ENCODE measurements at regions not wholly inside any gene's neighbourhood (a gene's known extent, or its start where the extent isn't known, plus 50 kb on each side); places are given as distances from the start of the nearest gene placed in this dataset.
"Not testable (repeated sequence)": the region's sequence is repeated elsewhere in the genome, so short reads cannot be mapped to it uniquely, and the experiment has no call there.

GRCh38 chr1:146326863-146327262 is 98.0 kb upstream of the NOTCH2NLA start:
- DNase-seq (ENCODE audit: low read depth, low spot score), result not testable (repeated sequence)

- DNase-seq (ENCODE audit: low read depth, low spot score), result not testable (repeated sequence)
These were observed 95.6 kb upstream of the NOTCH2NLA start for GRCh38 chr1:146324463-146324862.

GRCh38 chr1:146323302-146323701 is 94.5 kb upstream of the NOTCH2NLA start:
- not testable (repeated sequence) for DNase-seq (ENCODE audit: low read depth, low spot score)

- DNase-seq (ENCODE audit: low read depth, low spot score), result not testable (repeated sequence)
These were observed 94.1 kb upstream of the NOTCH2NLA start for GRCh38 chr1:146322893-146323292.

- DNase-seq (ENCODE audit: low read depth, low spot score), result not testable (repeated sequence)
These were observed 89.9 kb upstream of the NOTCH2NLA start for GRCh38 chr1:146318715-146319114.

GRCh38 chr1:146317785-146318184 is 89.0 kb upstream of the NOTCH2NLA start:
- not testable (repeated sequence) for DNase-seq (ENCODE audit: low read depth, low spot score)

- not testable (repeated sequence) for DNase-seq (ENCODE audit: low read depth, low spot score)
These were observed 85.8 kb upstream of the NOTCH2NLA start for GRCh38 chr1:146314449-146315246.

- DNase-seq (ENCODE audit: low read depth, low spot score), result not testable (repeated sequence)
These were observed 81.8 kb upstream of the NOTCH2NLA start for GRCh38 chr1:146310579-146310978.

GRCh38 chr1:146309427-146309826 is 80.6 kb upstream of the NOTCH2NLA start:
- not testable (repeated sequence) for DNase-seq (ENCODE audit: low read depth, low spot score)

GRCh38 chr1:146308892-146309291 is 80.1 kb upstream of the NOTCH2NLA start:
- DNase-seq (ENCODE audit: low read depth, low spot score), result not testable (repeated sequence)

GRCh38 chr1:146308152-146308551 is 79.3 kb upstream of the NOTCH2NLA start:
- DNase-seq (ENCODE audit: low read depth, low spot score), result not testable (repeated sequence)

GRCh38 chr1:146307632-146308031 is 78.8 kb upstream of the NOTCH2NLA start:
- not testable (repeated sequence) for DNase-seq (ENCODE audit: low read depth, low spot score)

GRCh38 chr1:146306651-146307050 is 77.8 kb upstream of the NOTCH2NLA start:
- not testable (repeated sequence) for DNase-seq (ENCODE audit: low read depth, low spot score)

GRCh38 chr1:146305442-146305841 is 76.6 kb upstream of the NOTCH2NLA start:
- DNase-seq (ENCODE audit: low read depth, low spot score), result not testable (repeated sequence)

GRCh38 chr1:146298575-146298897 is 69.7 kb upstream of the NOTCH2NLA start:
- not testable (repeated sequence) for DNase-seq (ENCODE audit: low read depth, low spot score)

- DNase-seq (ENCODE audit: low read depth, low spot score), result not testable (repeated sequence)
These were observed 69.2 kb upstream of the NOTCH2NLA start for GRCh38 chr1:146297781-146298574.

- not testable (repeated sequence) for DNase-seq (ENCODE audit: low read depth, low spot score)
These were observed 64.4 kb upstream of the NOTCH2NLA start for GRCh38 chr1:146292940-146293936.

- DNase-seq (ENCODE audit: low read depth, low spot score), result not testable (repeated sequence)
These were observed 63.6 kb upstream of the NOTCH2NLA start for GRCh38 chr1:146292424-146292823.

- DNase-seq (ENCODE audit: low read depth, low spot score), result not testable (repeated sequence)
These were observed 59.1 kb upstream of the NOTCH2NLA start for GRCh38 chr1:146287881-146288280.

GRCh38 chr1:146284760-146285159 is 55.9 kb upstream of the NOTCH2NLA start:
- DNase-seq (ENCODE audit: low read depth, low spot score), result not testable (repeated sequence)

GRCh38 chr1:146283527-146283880 is 54.7 kb upstream of the NOTCH2NLA start:
- DNase-seq (ENCODE audit: low read depth, low spot score), result not testable (repeated sequence)
